Liver (tissue), 8 donors: ENCODE measurements at regions not wholly inside any gene's neighbourhood (a gene's known extent, or its start where the extent isn't known, plus 50 kb on each side); places are given as distances from the start of the nearest gene placed in this dataset.

ENCODE experiments used
- DNase-seq: peaks from one replicate; pipeline ENCODE4 v3.0.0-alpha.2; 2017; ENCODE audit warnings: low spot score
- H3K27ac ChIP-seq, 2 donors: one replicate each; pipeline ENCODE4 v1.7.0; 2013; ENCODE audit warnings: inconsistent platforms in 2 of 2, low read length in 2 of 2, control low read depth in 1 of 2, low read depth in 1 of 2, mild to moderate bottlenecking in 1 of 2
- H3K27me3 ChIP-seq, 4 donors: one replicate each; pipeline versions ENCODE4 v1.6.1 to v1.7.0; 2013; ENCODE audit warnings: low read length in 3 of 4, inconsistent platforms in 1 of 4, mild to moderate bottlenecking in 1 of 4, moderate library complexity in 1 of 4; ENCODE audit not compliant: control insufficient read depth in 4 of 4, insufficient read depth in 4 of 4
- H3K36me3 ChIP-seq, 4 donors: one replicate each; pipeline versions ENCODE4 v1.6.1 to v1.7.0; 2013; ENCODE audit warnings: low read length in 3 of 4, mild to moderate bottlenecking in 3 of 4, low read depth in 1 of 4, moderate library complexity in 1 of 4; ENCODE audit not compliant: control insufficient read depth in 4 of 4, insufficient read depth in 3 of 4
- H3K4me1 ChIP-seq, 4 donors: one replicate each; pipeline versions ENCODE4 v1.6.1 to v1.7.0; 2013; ENCODE audit warnings: low read length in 3 of 4, mild to moderate bottlenecking in 3 of 4, moderate library complexity in 1 of 4; ENCODE audit not compliant: control insufficient read depth in 4 of 4, insufficient read depth in 4 of 4
- H3K4me3 ChIP-seq, 3 donors: one replicate each; pipeline versions ENCODE4 v1.6.1 to v1.7.0; 2013; ENCODE audit warnings: low read length in 3 of 3, control low read depth in 1 of 3, low read depth in 1 of 3, mild to moderate bottlenecking in 1 of 3
- H3K9ac ChIP-seq, 2 donors: one replicate each; pipeline ENCODE4 v1.7.0; 2013; ENCODE audit warnings: low read length in 2 of 2, mild to moderate bottlenecking in 2 of 2, moderate library complexity in 2 of 2, control low read depth in 1 of 2, low read depth in 1 of 2
- H3K9me3 ChIP-seq, 4 donors: one replicate each; pipeline versions ENCODE4 v1.6.1 to v1.7.0; 2013; ENCODE audit warnings: low read length in 3 of 4; ENCODE audit not compliant: control insufficient read depth in 4 of 4
- EGR1 ChIP-seq, 2 donors: IDR thresholded peaks; 2 replicates each; pipeline ENCODE4 v1.6.1; 2016 to 2018; ENCODE audit warnings: antibody characterized with exemption in 2 of 2, low read depth in 2 of 2
- FOXA1 ChIP-seq: IDR thresholded peaks from 2 replicates; pipeline ENCODE4 v1.6.1; 2016; ENCODE audit warnings: antibody characterized with exemption
- FOXA2 ChIP-seq: IDR thresholded peaks from 2 replicates; pipeline ENCODE4 v1.6.1; 2016; ENCODE audit warnings: antibody characterized with exemption
- GABPA ChIP-seq, 2 donors: IDR thresholded peaks in 1 of 2; conservative IDR thresholded peaks in 1 of 2; 2 replicates each; pipeline ENCODE4 v1.6.1; 2016; ENCODE audit warnings: antibody characterized with exemption in 2 of 2, mild to moderate bottlenecking in 1 of 2, moderate library complexity in 1 of 2
- HNF4A ChIP-seq, 2 donors: conservative IDR thresholded peaks; 2 replicates each; pipeline ENCODE4 v1.6.1; 2016; ENCODE audit warnings: antibody characterized with exemption in 2 of 2, mild to moderate bottlenecking in 2 of 2
- HNF4G ChIP-seq: IDR thresholded peaks from 2 replicates; pipeline ENCODE4 v1.6.1; 2016; ENCODE audit warnings: antibody characterized with exemption
- JUND ChIP-seq, 2 donors: IDR thresholded peaks; 2 replicates each; pipeline ENCODE4 v1.6.1; 2016; ENCODE audit warnings: antibody characterized with exemption in 2 of 2
- NR2F2 ChIP-seq: IDR thresholded peaks from 2 replicates; pipeline ENCODE4 v1.6.1; 2016; ENCODE audit warnings: antibody characterized with exemption
- RAD21 ChIP-seq, 2 donors: IDR thresholded peaks; 2 replicates each; pipeline ENCODE4 v1.6.1; 2016; ENCODE audit warnings: antibody characterized with exemption in 2 of 2, mild to moderate bottlenecking in 2 of 2
- RXRA ChIP-seq, 2 donors: IDR thresholded peaks; 2 replicates each; pipeline ENCODE4 v1.6.1; 2017 to 2018; ENCODE audit warnings: antibody characterized with exemption in 2 of 2, mild to moderate bottlenecking in 1 of 2
- SP1 ChIP-seq: IDR thresholded peaks from 2 replicates; pipeline ENCODE4 v1.6.1; 2018; ENCODE audit warnings: antibody characterized with exemption, mild to moderate bottlenecking
- TAF1 ChIP-seq: conservative IDR thresholded peaks from 2 replicates; pipeline ENCODE4 v1.6.1; 2016; ENCODE audit warnings: antibody characterized with exemption, mild to moderate bottlenecking
- YY1 ChIP-seq: IDR thresholded peaks from 2 replicates; pipeline ENCODE4 v1.6.1; 2016; ENCODE audit warnings: antibody characterized with exemption, mild to moderate bottlenecking
- WGBS: extraction: QIAGEN DNeasy Blood & Tissue Kit; methylation state at CpG from one replicate; pipeline ENCODE4 v1.1.7; 2013; 5-methylcytosine and 5-hydroxymethylcytosine counted together
- TF ChIP-seq, protein P1 (sequence below): IDR thresholded peaks from 2 replicates; pipeline ENCODE4 v1.6.1; 2016; ENCODE audit warnings: antibody characterized with exemption
- TF ChIP-seq, protein P2 (sequence below): fragments of 150-350 bp; IDR thresholded peaks from 2 replicates; pipeline ENCODE4 v1.5.1; 2017; ENCODE audit warnings: improper control_type of control experiment, low read depth, low read length; ENCODE audit not compliant: missing input control
- TF ChIP-seq, protein P3 (sequence below): IDR thresholded peaks from 2 replicates; pipeline ENCODE4 v1.6.1; 2016; ENCODE audit warnings: antibody characterized with exemption
- TF ChIP-seq, protein P4 (sequence below): IDR thresholded peaks from 2 replicates; pipeline ENCODE4 v1.6.1; 2016; ENCODE audit warnings: antibody characterized with exemption, mild to moderate bottlenecking
- TF ChIP-seq, protein P5 (sequence below): IDR thresholded peaks from 2 replicates; pipeline ENCODE4 v1.6.1; 2016; ENCODE audit warnings: antibody characterized with exemption
- donor health status: healthy.
- donor health status: healthy.
- donor health status: healthy.
- donor health status: healthy.
- donor health status: healthy.

DNA sequence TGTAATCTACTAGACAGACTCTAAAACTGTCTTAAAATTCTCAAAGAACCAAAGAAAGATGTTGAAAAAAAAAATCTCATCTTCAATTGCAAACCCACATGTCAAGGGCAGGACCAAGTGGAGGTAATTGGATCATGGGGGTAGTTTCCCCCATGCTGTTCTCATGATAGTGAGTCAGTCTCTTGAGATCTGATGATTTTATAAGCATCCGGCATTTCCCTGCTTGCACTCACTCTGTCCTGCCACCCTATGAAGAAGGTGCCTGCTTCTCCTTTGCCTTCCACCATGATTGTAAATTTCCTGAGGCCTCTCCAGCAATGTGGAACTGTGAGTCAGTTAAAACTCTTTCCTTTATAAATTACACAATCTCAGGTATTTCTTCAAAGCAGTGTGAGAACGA, 257.0 kb downstream of the HHIPL2 start:
- Histone ChIP-seq H3K4me1 (no peaks in the 10 kb centered on the region), H3K4me3 (no peak overlapping the region), H3K9me3 (peaks cover 0 to 3% (median 0%) of the 10 kb centered on the region in 4 donors), H3K36me3 (no peaks in the 10 kb centered on the region), H3K9ac (no peak overlapping the region), H3K27me3 (no peaks in the 10 kb centered on the region), H3K27ac (no peak overlapping the region)
- no peak for DNase-seq
- WGBS: 93% methylated on average over 2 of the region's 2 CpGs
- no peak for TF ChIP-seq YY1
- TF ChIP-seq HNF4G: no peak
- TF ChIP-seq RAD21 (IDR thresholded peaks at IDR 0.05): no peak
- TF ChIP-seq, protein P1, sequence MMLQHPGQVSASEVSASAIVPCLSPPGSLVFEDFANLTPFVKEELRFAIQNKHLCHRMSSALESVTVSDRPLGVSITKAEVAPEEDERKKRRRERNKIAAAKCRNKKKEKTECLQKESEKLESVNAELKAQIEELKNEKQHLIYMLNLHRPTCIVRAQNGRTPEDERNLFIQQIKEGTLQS: no peak
- TF ChIP-seq, protein P2, sequence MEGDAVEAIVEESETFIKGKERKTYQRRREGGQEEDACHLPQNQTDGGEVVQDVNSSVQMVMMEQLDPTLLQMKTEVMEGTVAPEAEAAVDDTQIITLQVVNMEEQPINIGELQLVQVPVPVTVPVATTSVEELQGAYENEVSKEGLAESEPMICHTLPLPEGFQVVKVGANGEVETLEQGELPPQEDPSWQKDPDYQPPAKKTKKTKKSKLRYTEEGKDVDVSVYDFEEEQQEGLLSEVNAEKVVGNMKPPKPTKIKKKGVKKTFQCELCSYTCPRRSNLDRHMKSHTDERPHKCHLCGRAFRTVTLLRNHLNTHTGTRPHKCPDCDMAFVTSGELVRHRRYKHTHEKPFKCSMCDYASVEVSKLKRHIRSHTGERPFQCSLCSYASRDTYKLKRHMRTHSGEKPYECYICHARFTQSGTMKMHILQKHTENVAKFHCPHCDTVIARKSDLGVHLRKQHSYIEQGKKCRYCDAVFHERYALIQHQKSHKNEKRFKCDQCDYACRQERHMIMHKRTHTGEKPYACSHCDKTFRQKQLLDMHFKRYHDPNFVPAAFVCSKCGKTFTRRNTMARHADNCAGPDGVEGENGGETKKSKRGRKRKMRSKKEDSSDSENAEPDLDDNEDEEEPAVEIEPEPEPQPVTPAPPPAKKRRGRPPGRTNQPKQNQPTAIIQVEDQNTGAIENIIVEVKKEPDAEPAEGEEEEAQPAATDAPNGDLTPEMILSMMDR: no peak
- no peak for TF ChIP-seq JUND (IDR thresholded peaks at IDR 0.05)
- TF ChIP-seq, protein P3, sequence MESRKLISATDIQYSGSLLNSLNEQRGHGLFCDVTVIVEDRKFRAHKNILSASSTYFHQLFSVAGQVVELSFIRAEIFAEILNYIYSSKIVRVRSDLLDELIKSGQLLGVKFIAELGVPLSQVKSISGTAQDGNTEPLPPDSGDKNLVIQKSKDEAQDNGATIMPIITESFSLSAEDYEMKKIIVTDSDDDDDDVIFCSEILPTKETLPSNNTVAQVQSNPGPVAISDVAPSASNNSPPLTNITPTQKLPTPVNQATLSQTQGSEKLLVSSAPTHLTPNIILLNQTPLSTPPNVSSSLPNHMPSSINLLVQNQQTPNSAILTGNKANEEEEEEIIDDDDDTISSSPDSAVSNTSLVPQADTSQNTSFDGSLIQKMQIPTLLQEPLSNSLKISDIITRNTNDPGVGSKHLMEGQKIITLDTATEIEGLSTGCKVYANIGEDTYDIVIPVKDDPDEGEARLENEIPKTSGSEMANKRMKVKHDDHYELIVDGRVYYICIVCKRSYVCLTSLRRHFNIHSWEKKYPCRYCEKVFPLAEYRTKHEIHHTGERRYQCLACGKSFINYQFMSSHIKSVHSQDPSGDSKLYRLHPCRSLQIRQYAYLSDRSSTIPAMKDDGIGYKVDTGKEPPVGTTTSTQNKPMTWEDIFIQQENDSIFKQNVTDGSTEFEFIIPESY: no peak
- TF ChIP-seq FOXA2: no peak
- no peak for TF ChIP-seq GABPA (IDR thresholded peaks at IDR 0.05 in 1 of 2, conservative IDR thresholded peaks at IDR 0.05 in 1 of 2)
- TF ChIP-seq HNF4A (conservative IDR thresholded peaks at IDR 0.05): no peak
- TF ChIP-seq NR2F2: no peak
- TF ChIP-seq EGR1 (IDR thresholded peaks at IDR 0.05; ENCODE audit: low read depth in 2 of 2): no peak

DNA sequence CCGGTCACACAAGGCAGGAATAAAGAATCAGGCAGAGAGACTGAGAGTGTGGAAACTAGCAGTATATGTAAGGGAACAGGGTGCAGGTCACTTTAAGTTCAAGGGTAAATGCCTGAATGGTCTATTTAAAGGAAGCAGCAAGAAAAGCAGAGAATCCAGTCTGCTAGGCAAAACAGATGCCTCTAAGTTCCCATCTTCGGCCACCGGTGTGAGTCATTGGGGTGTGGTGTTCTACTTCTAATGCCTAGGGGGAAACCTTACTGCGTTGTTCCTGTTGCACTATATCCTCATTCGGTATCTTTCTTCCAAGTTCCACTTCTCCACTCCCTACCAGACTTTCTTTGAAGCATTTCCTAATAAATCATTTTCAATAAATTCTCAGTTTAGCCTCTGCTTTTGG, 259.9 kb downstream of the HHIPL2 start:
- DNase-seq: no peak
- Histone ChIP-seq H3K36me3 (no peaks in the 10 kb centered on the region), H3K4me1 (no peaks in the 10 kb centered on the region), H3K4me3 (no peak overlapping the region), H3K9me3 (no peaks in the 10 kb centered on the region), H3K27me3 (no peaks in the 10 kb centered on the region), H3K9ac (no peak overlapping the region), H3K27ac (no peak overlapping the region)
- WGBS: 72% methylated on average over 5 of the region's 5 CpGs
- TF ChIP-seq YY1 (no peak), RXRA (IDR thresholded peaks at IDR 0.05) (no peak), HNF4A (conservative IDR thresholded peaks at IDR 0.05) (no peak), HNF4G (no peak), JUND (IDR thresholded peaks at IDR 0.05) (no peak), SP1 (no peak), EGR1 (IDR thresholded peaks at IDR 0.05; ENCODE audit: low read depth in 2 of 2) (no peak), FOXA1 (no peak), TAF1 (no peak), FOXA2 (no peak), NR2F2 (no peak), RAD21 (IDR thresholded peaks at IDR 0.05) (no peak)
- TF ChIP-seq, protein P1: no peak
- TF ChIP-seq, protein P3: no peak
- TF ChIP-seq, protein P4, sequence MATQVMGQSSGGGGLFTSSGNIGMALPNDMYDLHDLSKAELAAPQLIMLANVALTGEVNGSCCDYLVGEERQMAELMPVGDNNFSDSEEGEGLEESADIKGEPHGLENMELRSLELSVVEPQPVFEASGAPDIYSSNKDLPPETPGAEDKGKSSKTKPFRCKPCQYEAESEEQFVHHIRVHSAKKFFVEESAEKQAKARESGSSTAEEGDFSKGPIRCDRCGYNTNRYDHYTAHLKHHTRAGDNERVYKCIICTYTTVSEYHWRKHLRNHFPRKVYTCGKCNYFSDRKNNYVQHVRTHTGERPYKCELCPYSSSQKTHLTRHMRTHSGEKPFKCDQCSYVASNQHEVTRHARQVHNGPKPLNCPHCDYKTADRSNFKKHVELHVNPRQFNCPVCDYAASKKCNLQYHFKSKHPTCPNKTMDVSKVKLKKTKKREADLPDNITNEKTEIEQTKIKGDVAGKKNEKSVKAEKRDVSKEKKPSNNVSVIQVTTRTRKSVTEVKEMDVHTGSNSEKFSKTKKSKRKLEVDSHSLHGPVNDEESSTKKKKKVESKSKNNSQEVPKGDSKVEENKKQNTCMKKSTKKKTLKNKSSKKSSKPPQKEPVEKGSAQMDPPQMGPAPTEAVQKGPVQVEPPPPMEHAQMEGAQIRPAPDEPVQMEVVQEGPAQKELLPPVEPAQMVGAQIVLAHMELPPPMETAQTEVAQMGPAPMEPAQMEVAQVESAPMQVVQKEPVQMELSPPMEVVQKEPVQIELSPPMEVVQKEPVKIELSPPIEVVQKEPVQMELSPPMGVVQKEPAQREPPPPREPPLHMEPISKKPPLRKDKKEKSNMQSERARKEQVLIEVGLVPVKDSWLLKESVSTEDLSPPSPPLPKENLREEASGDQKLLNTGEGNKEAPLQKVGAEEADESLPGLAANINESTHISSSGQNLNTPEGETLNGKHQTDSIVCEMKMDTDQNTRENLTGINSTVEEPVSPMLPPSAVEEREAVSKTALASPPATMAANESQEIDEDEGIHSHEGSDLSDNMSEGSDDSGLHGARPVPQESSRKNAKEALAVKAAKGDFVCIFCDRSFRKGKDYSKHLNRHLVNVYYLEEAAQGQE: no peak
- TF ChIP-seq, protein P2: no peak
- TF ChIP-seq, protein P5, sequence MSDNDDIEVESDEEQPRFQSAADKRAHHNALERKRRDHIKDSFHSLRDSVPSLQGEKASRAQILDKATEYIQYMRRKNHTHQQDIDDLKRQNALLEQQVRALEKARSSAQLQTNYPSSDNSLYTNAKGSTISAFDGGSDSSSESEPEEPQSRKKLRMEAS: no peak
